ENCODE measurements at regions not wholly inside any gene's neighbourhood (a gene's known extent, or its start where the extent isn't known, plus 50 kb on each side); places are given as distances from the start of the nearest gene placed in this dataset.

DNA sequence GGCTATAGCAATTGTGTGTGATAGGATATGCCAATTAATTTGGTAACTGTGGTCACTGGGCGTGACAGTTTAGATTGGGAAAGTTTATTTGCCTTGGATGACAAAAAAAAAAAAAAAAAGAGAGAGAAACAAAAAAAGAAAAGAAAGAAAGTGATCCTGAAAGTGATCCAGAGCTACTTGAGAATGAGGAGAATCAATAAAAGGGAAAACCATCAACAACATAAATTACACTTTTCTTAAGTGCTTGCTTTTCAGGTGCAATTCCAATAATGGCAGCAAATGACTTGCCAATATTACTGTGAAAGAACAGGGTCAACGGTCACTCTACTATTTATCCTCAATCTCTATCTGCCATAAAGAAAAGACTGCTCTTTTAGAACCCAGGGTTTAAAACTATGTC is 191.8 kb upstream of the SEMA3C start:
- Histone ChIP-seq H3K27me3 (no peaks in the 10 kb centered on the region), H3K4me3 (no peak overlapping the region), H3K9me3 (no peaks in the 10 kb centered on the region), H3K36me3 (no peaks in the 10 kb centered on the region), H3K27ac (no peak overlapping the region), H3K4me1 (no peaks in the 10 kb centered on the region)
- TF ChIP-seq POLR2A (IDR thresholded peaks at IDR 0.05): no peak
- TF ChIP-seq, protein P1, sequence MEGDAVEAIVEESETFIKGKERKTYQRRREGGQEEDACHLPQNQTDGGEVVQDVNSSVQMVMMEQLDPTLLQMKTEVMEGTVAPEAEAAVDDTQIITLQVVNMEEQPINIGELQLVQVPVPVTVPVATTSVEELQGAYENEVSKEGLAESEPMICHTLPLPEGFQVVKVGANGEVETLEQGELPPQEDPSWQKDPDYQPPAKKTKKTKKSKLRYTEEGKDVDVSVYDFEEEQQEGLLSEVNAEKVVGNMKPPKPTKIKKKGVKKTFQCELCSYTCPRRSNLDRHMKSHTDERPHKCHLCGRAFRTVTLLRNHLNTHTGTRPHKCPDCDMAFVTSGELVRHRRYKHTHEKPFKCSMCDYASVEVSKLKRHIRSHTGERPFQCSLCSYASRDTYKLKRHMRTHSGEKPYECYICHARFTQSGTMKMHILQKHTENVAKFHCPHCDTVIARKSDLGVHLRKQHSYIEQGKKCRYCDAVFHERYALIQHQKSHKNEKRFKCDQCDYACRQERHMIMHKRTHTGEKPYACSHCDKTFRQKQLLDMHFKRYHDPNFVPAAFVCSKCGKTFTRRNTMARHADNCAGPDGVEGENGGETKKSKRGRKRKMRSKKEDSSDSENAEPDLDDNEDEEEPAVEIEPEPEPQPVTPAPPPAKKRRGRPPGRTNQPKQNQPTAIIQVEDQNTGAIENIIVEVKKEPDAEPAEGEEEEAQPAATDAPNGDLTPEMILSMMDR (IDR thresholded peaks at IDR 0.05): no peak
- no peak for DNase-seq

GRCh38 chr7:81098213-81098612 is 179.4 kb upstream of the SEMA3C start:
- no peak overlapping the region for H3K27ac ChIP-seq
- TF ChIP-seq POLR2A (IDR thresholded peaks at IDR 0.05): no peak
- TF ChIP-seq, protein P1 (IDR thresholded peaks at IDR 0.05): no peak
- no peak for DNase-seq
- H3K9me3 ChIP-seq: no peaks in the 10 kb centered on the region
- H3K27me3 ChIP-seq: no peaks in the 10 kb centered on the region
- no peaks in the 10 kb centered on the region for H3K36me3 ChIP-seq
- H3K4me1 ChIP-seq: no peaks in the 10 kb centered on the region
- no peak overlapping the region for H3K4me3 ChIP-seq

DNA sequence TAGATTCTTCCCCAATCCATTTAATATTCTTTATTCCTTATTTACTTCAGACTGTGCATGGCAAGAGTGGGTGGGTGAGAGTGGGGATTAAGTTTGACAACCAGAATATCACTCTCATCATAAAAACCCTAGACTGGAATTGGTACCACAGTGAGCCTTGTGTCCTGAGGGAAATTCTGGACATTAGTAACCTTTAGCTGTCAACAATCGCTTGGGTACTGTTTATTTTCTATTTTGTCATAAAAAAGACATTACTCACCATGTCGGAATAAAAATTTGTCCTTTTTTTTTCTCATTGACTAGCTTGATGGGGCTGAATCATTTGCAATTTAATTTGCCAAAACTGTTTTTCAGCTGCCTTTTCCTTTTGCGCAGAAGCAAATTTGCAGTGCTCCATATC is 176.1 kb upstream of the SEMA3C start:
- no peak overlapping the region for H3K27ac ChIP-seq
- no peaks in the 10 kb centered on the region for H3K27me3 ChIP-seq
- H3K4me1 ChIP-seq: no peaks in the 10 kb centered on the region
- TF ChIP-seq POLR2A (IDR thresholded peaks at IDR 0.05): no peak
- TF ChIP-seq, protein P1 (IDR thresholded peaks at IDR 0.05): no peak
- DNase-seq: no peak
- no peaks in the 10 kb centered on the region for H3K9me3 ChIP-seq
- H3K36me3 ChIP-seq: no peaks in the 10 kb centered on the region
- H3K4me3 ChIP-seq: no peak overlapping the region

- Histone ChIP-seq H3K9me3 (no peaks in the 10 kb centered on the region), H3K4me3 (no peak overlapping the region), H3K36me3 (no peaks in the 10 kb centered on the region), H3K4me1 (no peaks in the 10 kb centered on the region), H3K27me3 (no peaks in the 10 kb centered on the region), H3K27ac (no peak overlapping the region)
- TF ChIP-seq POLR2A (IDR thresholded peaks at IDR 0.05): no peak
- TF ChIP-seq, protein P1 (IDR thresholded peaks at IDR 0.05): no peak
- no peak for DNase-seq
Observed at GRCh38 chr7:81081616-81082015, 162.8 kb upstream of the SEMA3C start.

GRCh38 chr7:81080553-81080952 is 161.7 kb upstream of the SEMA3C start:
- Histone ChIP-seq H3K36me3 (no peaks in the 10 kb centered on the region), H3K9me3 (no peaks in the 10 kb centered on the region), H3K4me3 (no peak overlapping the region), H3K27me3 (no peaks in the 10 kb centered on the region), H3K4me1 (no peaks in the 10 kb centered on the region), H3K27ac (no peak overlapping the region)
- TF ChIP-seq, protein P1 (IDR thresholded peaks at IDR 0.05): no peak
- TF ChIP-seq POLR2A (IDR thresholded peaks at IDR 0.05): no peak
- no peak for DNase-seq

DNA sequence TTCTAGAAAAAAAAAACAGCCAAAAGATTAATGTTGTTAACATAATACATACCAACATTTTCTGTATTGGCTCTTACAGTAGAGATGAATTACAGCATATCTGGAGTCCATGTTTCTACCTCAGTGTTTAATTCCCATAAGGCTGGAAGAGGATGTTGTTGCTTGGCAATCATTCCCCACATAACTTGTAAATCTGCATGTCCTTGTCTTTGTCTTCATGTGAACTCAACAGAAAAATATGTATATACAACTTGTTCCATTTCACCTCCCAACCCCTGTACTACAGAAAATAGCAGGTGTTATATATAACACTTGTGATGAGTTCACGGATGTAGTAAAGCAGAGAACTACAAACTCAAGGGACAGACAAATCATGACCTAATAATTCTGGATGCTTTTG is 160.9 kb upstream of the SEMA3C start:
- no peaks in the 10 kb centered on the region for H3K36me3 ChIP-seq
- H3K27ac ChIP-seq: no peak overlapping the region
- no peak for DNase-seq
- no peaks in the 10 kb centered on the region for H3K9me3 ChIP-seq
- H3K27me3 ChIP-seq: no peaks in the 10 kb centered on the region
- no peaks in the 10 kb centered on the region for H3K4me1 ChIP-seq
- H3K4me3 ChIP-seq: no peak overlapping the region
- no peak for TF ChIP-seq POLR2A (IDR thresholded peaks at IDR 0.05)
- TF ChIP-seq, protein P1 (IDR thresholded peaks at IDR 0.05): no peak
